HEK293 (cell line): ENCODE measurements at regions not wholly inside any gene's neighbourhood (a gene's known extent, or its start where the extent isn't known, plus 50 kb on each side); places are given as distances from the start of the nearest gene placed in this dataset.

Experiments
- CTCF ChIA-PET: fragments of 350-600 bp; formaldehyde crosslinking; extraction: SDS; loops from one replicate; lab custom pipeline; 2021; ENCODE audit warnings: antibody characterized with exemption; lab: Yijun Ruan, JAX
- POLR2A ChIA-PET: fragments of 300-600 bp; formaldehyde crosslinking; extraction: SDS; loops from one replicate; lab custom pipeline; 2020; ENCODE audit warnings: antibody characterized with exemption, inconsistent platforms; lab: Yijun Ruan, JAX
- H3K27ac ChIP-seq: fragments of 200-500 bp; sonication (Bioruptor generic); 2 replicates; pipeline ENCODE4 v1.5.1; 2014; ENCODE audit warnings: low read depth, low read length, control low read depth, inconsistent platforms; ENCODE audit errors: extremely low read depth
- H3K36me3 ChIP-seq, 2 experiments: fragments of 200-500 bp in 1 of 2; sonication (Bioruptor generic) in 1 of 2; 1 replicate in 1 of 2; 2 replicates in 1 of 2; pipeline ENCODE4 v1.5.1; 2014 to 2017; ENCODE audit warnings: inconsistent platforms in 2 of 2, low read length in 2 of 2; ENCODE audit not compliant: control insufficient read depth in 2 of 2, insufficient read depth in 1 of 2
- H3K4me1 ChIP-seq: fragments of 200-500 bp; sonication (Bioruptor generic); 2 replicates; pipeline ENCODE4 v1.5.1; 2014; ENCODE audit warnings: mild to moderate bottlenecking, low read length, inconsistent platforms; ENCODE audit not compliant: control insufficient read depth, insufficient read depth
- H3K4me3 ChIP-seq: 2 replicates; pipeline ENCODE4 v1.5.1; 2011; ENCODE audit warnings: low read depth, mild to moderate bottlenecking, control low read depth, low read length, moderate library complexity
- H3K9me3 ChIP-seq: fragments of 200-500 bp; sonication (Bioruptor generic); 2 replicates; pipeline ENCODE4 v1.5.1; 2014; ENCODE audit warnings: low read depth, low read length, inconsistent platforms; ENCODE audit not compliant: control insufficient read depth, insufficient read depth
- HOXA7 ChIP-seq: sonication (generic); formaldehyde crosslinking; IDR thresholded peaks from 2 replicates; pipeline ENCODE4 v1.8.1; 2022; ENCODE audit warnings: missing genetic modification reagents, borderline replicate concordance
- RBAK ChIP-seq: fragments of 450-650 bp; formaldehyde crosslinking; IDR thresholded peaks from 2 replicates; pipeline ENCODE4 v1.5.1; 2016; ENCODE audit warnings: missing biosample characterization, missing genetic modification characterization
- REPIN1 ChIP-seq: fragments of 450-650 bp; formaldehyde crosslinking; IDR thresholded peaks from 2 replicates; pipeline ENCODE4 v1.5.1; 2017; ENCODE audit warnings: missing biosample characterization, missing genetic modification characterization, low read depth
- YY2 ChIP-seq: fragments of 450-650 bp; formaldehyde crosslinking; IDR thresholded peaks from 2 replicates; pipeline ENCODE4 v1.5.1; 2016; ENCODE audit warnings: missing biosample characterization, missing genetic modification characterization
- ZBTB10 ChIP-seq: fragments of 450-650 bp; formaldehyde crosslinking; IDR thresholded peaks from 2 replicates; pipeline ENCODE4 v1.5.1; 2016; ENCODE audit warnings: missing biosample characterization, missing genetic modification characterization
- ZBTB26 ChIP-seq: fragments of 450-650 bp; formaldehyde crosslinking; optimal IDR thresholded peaks from 2 replicates; pipeline ENCODE3; 2016; ENCODE audit warnings: missing biosample characterization, mild to moderate bottlenecking, missing genetic modification characterization
- ZBTB44 ChIP-seq: fragments of 450-650 bp; IDR thresholded peaks from 2 replicates; pipeline ENCODE4 v1.5.1; 2018; ENCODE audit warnings: missing biosample characterization, mild to moderate bottlenecking, missing genetic modification characterization
- ZBTB8A ChIP-seq: fragments of 450-650 bp; formaldehyde crosslinking; IDR thresholded peaks from 2 replicates; pipeline ENCODE4 v1.5.1; 2016; ENCODE audit warnings: missing biosample characterization, missing genetic modification characterization
- ZNF10 ChIP-seq: fragments of 450-650 bp; formaldehyde crosslinking; IDR thresholded peaks from 2 replicates; pipeline ENCODE4 v1.5.1; 2017; ENCODE audit warnings: missing biosample characterization, missing genetic modification characterization
- ZNF16 ChIP-seq: fragments of 450-650 bp; formaldehyde crosslinking; IDR thresholded peaks from 2 replicates; pipeline ENCODE4 v1.5.1; 2016; ENCODE audit warnings: low read depth, missing biosample characterization, missing genetic modification characterization
- ZNF169 ChIP-seq: fragments of 450-650 bp; formaldehyde crosslinking; IDR thresholded peaks from 2 replicates; pipeline ENCODE4 v1.5.1; 2016; ENCODE audit warnings: missing biosample characterization, missing genetic modification characterization
- ZNF174 ChIP-seq: fragments of 450-650 bp; formaldehyde crosslinking; IDR thresholded peaks from 2 replicates; pipeline ENCODE4 v1.5.0; 2017; ENCODE audit warnings: missing biosample characterization, mild to moderate bottlenecking, missing genetic modification characterization
- ZNF23 ChIP-seq: fragments of 450-650 bp; formaldehyde crosslinking; IDR thresholded peaks from 2 replicates; pipeline ENCODE4 v1.5.1; 2016; ENCODE audit warnings: missing biosample characterization, missing genetic modification characterization, borderline replicate concordance
- ZNF266 ChIP-seq: fragments of 450-650 bp; formaldehyde crosslinking; IDR thresholded peaks from 2 replicates; pipeline ENCODE4 v1.5.1; 2016; ENCODE audit warnings: missing biosample characterization, missing genetic modification characterization, low read depth
- ZNF280C ChIP-seq: fragments of 450-650 bp; formaldehyde crosslinking; IDR thresholded peaks from 2 replicates; pipeline ENCODE4 v1.5.1; 2016; ENCODE audit warnings: missing biosample characterization, missing genetic modification characterization
- ZNF311 ChIP-seq: fragments of 450-650 bp; formaldehyde crosslinking; IDR thresholded peaks from 2 replicates; pipeline ENCODE4 v1.5.1; 2017; ENCODE audit warnings: missing biosample characterization, missing genetic modification characterization, borderline replicate concordance
- ZNF366 ChIP-seq: fragments of 450-650 bp; formaldehyde crosslinking; conservative IDR thresholded peaks from 2 replicates; pipeline ENCODE4 v1.5.1; 2016; ENCODE audit warnings: missing biosample characterization, missing genetic modification characterization
- ZNF423 ChIP-seq: fragments of 450-650 bp; formaldehyde crosslinking; IDR thresholded peaks from 2 replicates; pipeline ENCODE4 v1.5.1; 2016; ENCODE audit warnings: missing biosample characterization, missing genetic modification characterization
- ZNF48 ChIP-seq: fragments of 450-650 bp; formaldehyde crosslinking; IDR thresholded peaks from 2 replicates; pipeline ENCODE4 v1.5.1; 2016; ENCODE audit warnings: missing biosample characterization, missing genetic modification characterization
- ZNF501 ChIP-seq: fragments of 450-650 bp; formaldehyde crosslinking; IDR thresholded peaks from 2 replicates; pipeline ENCODE4 v1.5.1; 2016; ENCODE audit warnings: missing biosample characterization, missing genetic modification characterization
- ZNF510 ChIP-seq: fragments of 450-650 bp; formaldehyde crosslinking; IDR thresholded peaks from 2 replicates; pipeline ENCODE4 v1.5.1; 2018; ENCODE audit warnings: mild to moderate bottlenecking, missing genetic modification characterization, missing biosample characterization; ENCODE audit not compliant: insufficient replicate concordance
- ZNF580 ChIP-seq: fragments of 450-650 bp; formaldehyde crosslinking; IDR thresholded peaks from 2 replicates; pipeline ENCODE4 v1.5.1; 2016; ENCODE audit warnings: missing biosample characterization, missing genetic modification characterization
- ZNF585B ChIP-seq: fragments of 450-650 bp; formaldehyde crosslinking; IDR thresholded peaks from 2 replicates; pipeline ENCODE4 v1.5.1; 2016; ENCODE audit warnings: missing biosample characterization, missing genetic modification characterization
- ZNF600 ChIP-seq: fragments of 450-650 bp; formaldehyde crosslinking; IDR thresholded peaks from 2 replicates; pipeline ENCODE4 v1.5.1; 2016; ENCODE audit warnings: missing biosample characterization, missing genetic modification characterization
- ZNF621 ChIP-seq: fragments of 450-650 bp; formaldehyde crosslinking; IDR thresholded peaks from 2 replicates; pipeline ENCODE4 v1.5.1; 2017; ENCODE audit warnings: missing biosample characterization, missing genetic modification characterization
- ZNF658 ChIP-seq: fragments of 450-650 bp; formaldehyde crosslinking; IDR thresholded peaks from 2 replicates; pipeline ENCODE4; 2016; ENCODE audit warnings: missing biosample characterization, missing genetic modification characterization
- ZSCAN30 ChIP-seq: fragments of 450-650 bp; IDR thresholded peaks from 2 replicates; pipeline ENCODE4 v1.5.1; 2018; ENCODE audit warnings: missing biosample characterization, mild to moderate bottlenecking, missing genetic modification characterization, moderate library complexity
- ZSCAN4 ChIP-seq: fragments of 450-650 bp; formaldehyde crosslinking; IDR thresholded peaks from 2 replicates; pipeline ENCODE4 v1.5.1; 2017; ENCODE audit warnings: missing biosample characterization, missing genetic modification characterization

- POLR2A ChIA-PET: no interaction called here
- TF ChIP-seq ZSCAN30 (tag by site-specific recombination): no peak
- TF ChIP-seq ZBTB26 (tag by site-specific recombination): no peak
- no peak for TF ChIP-seq ZBTB8A (tag by site-specific recombination)
- TF ChIP-seq ZNF600: no peak
- TF ChIP-seq ZNF658 (tag by site-specific recombination): no peak
- no peak for TF ChIP-seq ZNF510 (tag by site-specific recombination)
- no peak for TF ChIP-seq ZNF48 (tag by site-specific recombination)
- no peak for TF ChIP-seq REPIN1 (tag by site-specific recombination)
- TF ChIP-seq ZBTB44: no peak
- no peak for TF ChIP-seq ZNF580 (tag by site-specific recombination)
- TF ChIP-seq HOXA7: no peak
- TF ChIP-seq ZNF10: no peak
- TF ChIP-seq ZSCAN4 (tag by site-specific recombination): no peak
- no peak for TF ChIP-seq ZNF266
- no peak for TF ChIP-seq ZNF621 (tag by site-specific recombination)
- no peak for TF ChIP-seq ZNF585B (tag by site-specific recombination)
- TF ChIP-seq ZNF311: no peak
- no peak for TF ChIP-seq ZNF16
- no peak for TF ChIP-seq ZNF174 (tag by site-specific recombination)
- TF ChIP-seq ZNF423 (tag by site-specific recombination): no peak
- Histone ChIP-seq H3K27ac (no peak overlapping the region), H3K4me1 (no peaks in the 10 kb centered on the region), H3K36me3 (no peaks in the 10 kb centered on the region), H3K9me3 (no peaks in the 10 kb centered on the region), H3K4me3 (no peak overlapping the region)
- CTCF ChIA-PET: interaction anchor here (1.0 to 1.8 kb wide), 2 partner anchors 10 to 11 kb away, joined by 3 to 5 read pairs; no protein-coding TSS in a partner anchor
Measured at GRCh38 chr5:15131909-15132308, 260.3 kb upstream of the ANKH start.

GRCh38 chr5:15124871-15125568, 253.4 kb upstream of the ANKH start:
- Histone ChIP-seq H3K36me3 (no peaks in the 10 kb centered on the region), H3K4me1 (no peaks in the 10 kb centered on the region), H3K4me3 (no peak overlapping the region), H3K27ac (no peak overlapping the region), H3K9me3 (no peaks in the 10 kb centered on the region; the same call in 1 of the 2 replicates)
- CTCF ChIA-PET: no interaction called here
- POLR2A ChIA-PET: no interaction called here
- TF ChIP-seq ZNF501 (tag by site-specific recombination) (no peak), ZNF280C (no peak), ZNF366 (tag by site-specific recombination) (no peak), ZBTB10 (tag by site-specific recombination) (no peak), YY2 (tag by site-specific recombination) (no peak), ZNF23 (no peak), ZNF169 (tag by site-specific recombination) (no peak), RBAK (tag by site-specific recombination) (no peak)
